SK-N-SH (cell line): ENCODE measurements at regions not wholly inside any gene's neighbourhood (a gene's known extent, or its start where the extent isn't known, plus 50 kb on each side); places are given as distances from the start of the nearest gene placed in this dataset.

ENCODE experiments used
- CTCF ChIA-PET: fragments of 300-600, 350-600 bp; formaldehyde crosslinking; extraction: SDS; loops from one replicate; lab custom pipeline; 2021; lab: Yijun Ruan, JAX
- POLR2A ChIA-PET: fragments of 350-600 bp; sonication (Branson Sonifier 250); formaldehyde crosslinking; extraction: SDS; loops from one replicate; lab custom pipeline; 2020; ENCODE audit warnings: antibody characterized with exemption, inconsistent platforms; lab: Yijun Ruan, JAX
- DNase-seq: peaks from one replicate; pipeline ENCODE4 v3.0.0; 2012
- H2AFZ ChIP-seq: fragments of 200-600 bp; sonication (generic); 2 replicates; pipeline ENCODE4 v1.8.1; 2016; ENCODE audit warnings: antibody characterized with exemption, mild to moderate bottlenecking, low read depth
- H3F3A ChIP-seq: fragments of 200-600 bp; sonication (generic); replicated peaks from 2 replicates; pipeline ENCODE3; 2016; ENCODE audit warnings: antibody characterized with exemption, mild to moderate bottlenecking; ENCODE audit not compliant: insufficient read depth
- H3K27ac ChIP-seq, 2 experiments: fragments of 200-500 bp in 1 of 2; fragments of 200-600 bp in 1 of 2; sonication (Bioruptor generic) in 1 of 2; sonication (generic), shearing (Covaris generic) in 1 of 2; 2 replicates each; pipeline versions ENCODE4 v1.5.1 to v1.6.1; 2014 to 2016; ENCODE audit warnings: low read depth in 2 of 2, inconsistent platforms in 1 of 2, low read length in 1 of 2, mild to moderate bottlenecking in 1 of 2, mixed read lengths in 1 of 2
- H3K27me3 ChIP-seq: fragments of 200-600 bp; sonication (generic), shearing (Covaris generic); 2 replicates; pipeline ENCODE4 v1.6.1; 2016; ENCODE audit warnings: mixed run types; ENCODE audit not compliant: insufficient read depth
- H3K36me3 ChIP-seq, 2 experiments: fragments of 200-500 bp in 1 of 2; fragments of 200-600 bp in 1 of 2; sonication (Bioruptor generic) in 1 of 2; sonication (generic) in 1 of 2; replicated peaks in 1 of 2; 2 replicates each; pipeline versions ENCODE3 to v1.5.1; 2014 to 2016; ENCODE audit warnings: low read length in 1 of 2, mild to moderate bottlenecking in 1 of 2; ENCODE audit not compliant: insufficient read depth in 2 of 2, control insufficient read depth in 1 of 2
- H3K4me1 ChIP-seq, 2 experiments: fragments of 200-500 bp in 1 of 2; fragments of 200-600 bp in 1 of 2; sonication (Bioruptor generic) in 1 of 2; sonication (generic), shearing (Covaris generic) in 1 of 2; 2 replicates each; pipeline versions ENCODE4 v1.5.1 to v1.6.1; 2014 to 2016; ENCODE audit warnings: low read depth in 1 of 2, low read length in 1 of 2, mixed run types in 1 of 2; ENCODE audit not compliant: insufficient read depth in 2 of 2, control insufficient read depth in 1 of 2
- H3K4me2 ChIP-seq: fragments of 200-600 bp; sonication (generic), shearing (Covaris generic); 2 replicates; pipeline ENCODE4 v1.6.1; 2017; ENCODE audit warnings: mixed run types
- H3K4me3 ChIP-seq, 2 experiments: fragments of 200-500 bp in 1 of 2; fragments of 200-600 bp in 1 of 2; sonication (Bioruptor generic) in 1 of 2; sonication (generic), shearing (Covaris generic) in 1 of 2; 2 replicates each; pipeline versions ENCODE4 v1.5.1 to v1.8.1; 2014 to 2016; ENCODE audit warnings: low read depth in 2 of 2, inconsistent platforms in 1 of 2, low read length in 1 of 2, mild to moderate bottlenecking in 1 of 2, mixed read lengths in 1 of 2, moderate library complexity in 1 of 2
- H3K79me2 ChIP-seq: fragments of 200-600 bp; sonication (generic); 2 replicates; pipeline ENCODE4 v1.8.1; 2017; ENCODE audit warnings: mild to moderate bottlenecking; ENCODE audit not compliant: insufficient read depth
- H3K9ac ChIP-seq: fragments of 200-600 bp; sonication (generic); 2 replicates; pipeline ENCODE4 v1.6.1; 2017; ENCODE audit warnings: mixed run types
- H3K9me2 ChIP-seq: fragments of 200-600 bp; sonication (generic); 2 replicates; pipeline ENCODE4 v1.6.1; 2017; ENCODE audit warnings: mixed run types
- H3K9me3 ChIP-seq: fragments of 200-600 bp; sonication (generic); 2 replicates; pipeline ENCODE4 v1.6.1; 2017; ENCODE audit warnings: mixed run types, mild to moderate bottlenecking, moderate library complexity
- H4K20me1 ChIP-seq: fragments of 200-600 bp; sonication (generic); 2 replicates; pipeline ENCODE4 v1.6.1; 2017; ENCODE audit warnings: mild to moderate bottlenecking, mixed run types; ENCODE audit not compliant: insufficient read depth
- CHD2 ChIP-seq: fragments of 150-350 bp; IDR thresholded peaks from 2 replicates; pipeline ENCODE4 v1.6.1; 2018; ENCODE audit warnings: low read length; ENCODE audit not compliant: partially characterized antibody
- EP300 ChIP-seq, 2 experiments: IDR thresholded peaks; 2 replicates each; pipeline versions ENCODE4 v1.4.0 to v1.6.1; 2012; ENCODE audit warnings: borderline replicate concordance in 1 of 2, low read depth in 1 of 2, low read length in 1 of 2
- EZH2phosphoT487 ChIP-seq: fragments of 200-600 bp; sonication (generic); IDR thresholded peaks from 2 replicates; pipeline ENCODE4 v1.6.1; 2017; ENCODE audit warnings: low read depth, mixed run types, mild to moderate bottlenecking, antibody characterized with exemption, moderate library complexity, borderline replicate concordance
- FOSL2 ChIP-seq: IDR thresholded peaks from 2 replicates; pipeline ENCODE4 v1.4.0; 2012; ENCODE audit warnings: low read depth, mild to moderate bottlenecking, moderate library complexity, borderline replicate concordance
- GABPA ChIP-seq: IDR thresholded peaks from 2 replicates; pipeline ENCODE4 v1.4.0; 2012; ENCODE audit warnings: low read depth, mild to moderate bottlenecking
- JUND ChIP-seq: IDR thresholded peaks from 2 replicates; pipeline ENCODE4 v1.4.0; 2012
- MEF2A ChIP-seq: IDR thresholded peaks from 2 replicates; pipeline ENCODE4 v1.4.0; 2012; ENCODE audit warnings: low read depth, borderline replicate concordance
- NRF1 ChIP-seq: IDR thresholded peaks from 2 replicates; pipeline ENCODE4 v1.6.1; 2012; ENCODE audit warnings: low read depth, mild to moderate bottlenecking, low read length
- RAD21 ChIP-seq: IDR thresholded peaks from 2 replicates; pipeline ENCODE4 v1.6.1; 2012; ENCODE audit warnings: mild to moderate bottlenecking, low read length
- RFX5 ChIP-seq: IDR thresholded peaks from 2 replicates; pipeline ENCODE4 v1.6.1; 2012; ENCODE audit warnings: mild to moderate bottlenecking, improper control_type of control experiment, low read length
- SIN3A ChIP-seq: IDR thresholded peaks from 2 replicates; pipeline ENCODE4 v1.6.1; 2012; ENCODE audit warnings: low read depth, mild to moderate bottlenecking, low read length, moderate library complexity, borderline replicate concordance
- SMC3 ChIP-seq: IDR thresholded peaks from 2 replicates; pipeline ENCODE4 v1.6.1; 2012; ENCODE audit warnings: low read depth, low read length, improper control_type of control experiment
- TEAD4 ChIP-seq: IDR thresholded peaks from 2 replicates; pipeline ENCODE4 v1.4.0; 2012; ENCODE audit warnings: mild to moderate bottlenecking, borderline replicate concordance; ENCODE audit not compliant: insufficient read depth
- YY1 ChIP-seq: IDR thresholded peaks from 2 replicates; pipeline ENCODE4 v1.4.0; 2012; ENCODE audit warnings: low read depth, mild to moderate bottlenecking
- WGBS: methylation state at CpG from one replicate; pipeline ENCODE4 v1.1.6; 2017; ENCODE audit warnings: low lambda C conversion rate; 5-methylcytosine and 5-hydroxymethylcytosine counted together
- TF ChIP-seq, protein P1 (sequence below): fragments of 150-350 bp; IDR thresholded peaks from 2 replicates; pipeline ENCODE4 v1.6.1; 2016; ENCODE audit warnings: mild to moderate bottlenecking, low read depth, low read length

- WGBS: 56% methylated on average over 3 of the region's 3 CpGs
These were observed 1492.7 kb upstream of the PCDH20 start for GRCh38 chr13:62908321-62908720.

GRCh38 chr13:62906896-62907295 lies 1491.2 kb upstream of the PCDH20 start:
- Histone ChIP-seq H4K20me1 (no peaks in the 10 kb centered on the region), H3K9ac (no peak overlapping the region), H2AFZ (no peak overlapping the region), H3K9me2 (no peaks in the 10 kb centered on the region), H3K4me1 (no peaks in the 10 kb centered on the region), H3K4me3 (no peak overlapping the region), H3K9me3 (no peaks in the 10 kb centered on the region), H3K36me3 (no peaks in the 10 kb centered on the region), H3K4me2 (no peak overlapping the region), H3K79me2 (no peaks in the 10 kb centered on the region), H3K27me3 (no peaks in the 10 kb centered on the region), H3F3A (no peaks in the 10 kb centered on the region), H3K27ac (no peak overlapping the region)
- POLR2A ChIA-PET: no interaction called here
- no peak for TF ChIP-seq MEF2A
- TF ChIP-seq TEAD4: no peak
- no peak for TF ChIP-seq JUND
- TF ChIP-seq SMC3: no peak
- TF ChIP-seq NRF1: no peak
- TF ChIP-seq FOSL2: no peak
- TF ChIP-seq CHD2: no peak
- TF ChIP-seq EP300 (IDR thresholded peaks at IDR 0.05; ENCODE audit: borderline replicate concordance in 1 of 2, low read depth in 1 of 2, low read length in 1 of 2): no peak
- no peak for TF ChIP-seq YY1
- no peak for TF ChIP-seq GABPA
- TF ChIP-seq RAD21: no peak
- no peak for TF ChIP-seq EZH2phosphoT487
- TF ChIP-seq, protein P1, sequence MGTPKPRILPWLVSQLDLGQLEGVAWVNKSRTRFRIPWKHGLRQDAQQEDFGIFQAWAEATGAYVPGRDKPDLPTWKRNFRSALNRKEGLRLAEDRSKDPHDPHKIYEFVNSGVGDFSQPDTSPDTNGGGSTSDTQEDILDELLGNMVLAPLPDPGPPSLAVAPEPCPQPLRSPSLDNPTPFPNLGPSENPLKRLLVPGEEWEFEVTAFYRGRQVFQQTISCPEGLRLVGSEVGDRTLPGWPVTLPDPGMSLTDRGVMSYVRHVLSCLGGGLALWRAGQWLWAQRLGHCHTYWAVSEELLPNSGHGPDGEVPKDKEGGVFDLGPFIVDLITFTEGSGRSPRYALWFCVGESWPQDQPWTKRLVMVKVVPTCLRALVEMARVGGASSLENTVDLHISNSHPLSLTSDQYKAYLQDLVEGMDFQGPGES: no peak
- no peak for TF ChIP-seq RFX5
- no peak for TF ChIP-seq SIN3A
- no peak for DNase-seq
- CTCF ChIA-PET: no interaction called here

More at GRCh38 chr13:62908321-62908720, 1492.7 kb upstream of the PCDH20 start:
- Histone ChIP-seq H3K4me2 (no peak overlapping the region), H3K9me3 (no peaks in the 10 kb centered on the region), H3K27ac (no peak overlapping the region), H3K79me2 (no peaks in the 10 kb centered on the region), H3K4me3 (no peak overlapping the region), H3K9me2 (no peaks in the 10 kb centered on the region), H3K9ac (no peak overlapping the region), H3K27me3 (no peaks in the 10 kb centered on the region), H3F3A (no peaks in the 10 kb centered on the region), H2AFZ (no peak overlapping the region), H3K4me1 (no peaks in the 10 kb centered on the region), H3K36me3 (no peaks in the 10 kb centered on the region), H4K20me1 (no peaks in the 10 kb centered on the region)
- DNase-seq: no peak
- CTCF ChIA-PET: interaction anchor here (0.5 kb wide), 1 partner anchor 37 kb away, joined by 4 read pairs; no protein-coding TSS in a partner anchor
- no peak for TF ChIP-seq MEF2A
- no peak for TF ChIP-seq RAD21
- peak in 1 of 2 experiments; percentile 36; a peak in 1 of 4 replicates for TF ChIP-seq EP300 (IDR thresholded peaks at IDR 0.05; ENCODE audit: borderline replicate concordance in 1 of 2, low read depth in 1 of 2, low read length in 1 of 2)
- POLR2A ChIA-PET: no interaction called here
